Aorta (tissue), 5 donors: ENCODE measurements at regions not wholly inside any gene's neighbourhood (a gene's known extent, or its start where the extent isn't known, plus 50 kb on each side); places are given as distances from the start of the nearest gene placed in this dataset.
A peak's percentile ranks its signal among the peaks of the same experiment; 100 is the strongest.

Experiments used
- ATAC-seq: fragments of 200-7000 bp; cut with Tn5 transposase; one replicate; pipeline ENCODE4 v1.9.1; 2022; ENCODE audit warnings: moderate library complexity; ENCODE audit not compliant: low FRiP score
- DNase-seq, 2 donors: peaks; one replicate each; pipeline ENCODE4 v3.0.0-alpha.2; 2020
- H3K27ac ChIP-seq, 2 donors: one replicate each; pipeline ENCODE4 v1.5.1; 2013; ENCODE audit warnings: low read length in 2 of 2, mild to moderate bottlenecking in 2 of 2, moderate library complexity in 2 of 2, control low read depth in 1 of 2, inconsistent platforms in 1 of 2, low read depth in 1 of 2
- H3K27me3 ChIP-seq, 2 donors: one replicate each; pipeline ENCODE4 v1.6.1; 2013; ENCODE audit warnings: control low read depth in 1 of 2, low read length in 1 of 2, mild to moderate bottlenecking in 1 of 2, moderate library complexity in 1 of 2; ENCODE audit not compliant: insufficient read depth in 2 of 2, control insufficient read depth in 1 of 2
- H3K36me3 ChIP-seq, 2 donors: one replicate each; pipeline ENCODE4 v1.6.1; 2013; ENCODE audit warnings: control low read depth in 1 of 2, low read length in 1 of 2, mild to moderate bottlenecking in 1 of 2; ENCODE audit not compliant: insufficient read depth in 2 of 2, control insufficient read depth in 1 of 2
- H3K4me1 ChIP-seq, 2 donors: one replicate each; pipeline ENCODE4 v1.6.1; 2013; ENCODE audit warnings: low read length in 2 of 2, control low read depth in 1 of 2, mild to moderate bottlenecking in 1 of 2, moderate library complexity in 1 of 2; ENCODE audit not compliant: insufficient read depth in 2 of 2, control insufficient read depth in 1 of 2
- H3K4me3 ChIP-seq, 2 donors: one replicate each; pipeline ENCODE4 v1.5.1; 2013; ENCODE audit warnings: low read length in 2 of 2, control low read depth in 1 of 2, mild to moderate bottlenecking in 1 of 2
- H3K9me3 ChIP-seq: one replicate; pipeline ENCODE4 v1.6.1; 2013; ENCODE audit warnings: mild to moderate bottlenecking, low read length; ENCODE audit not compliant: control insufficient read depth
- WGBS, 2 donors: extraction: QIAGEN DNeasy Blood & Tissue Kit; methylation state at CpG; one replicate each; pipeline ENCODE4 v1.1.7; 2013; 5-methylcytosine and 5-hydroxymethylcytosine counted together
- intact Hi-C, 2 donors: fragments of 100-400 bp; cut with DNase I; formaldehyde crosslinking; loops; one replicate each; pipeline versions ENCODE4 v1.14.2 to v1.15.0; 2022
- donor health status: healthy with polysubstance abuse.
- donor health status: Bipolar disorder and iron deficiency.
- donor health status: DM: no; HTN: no; CAD: no.
- donor health status: DM: no; HTN: no; CAD: no.
- donor health status: DM: yes; HTN: yes; CAD: no.

DNA sequence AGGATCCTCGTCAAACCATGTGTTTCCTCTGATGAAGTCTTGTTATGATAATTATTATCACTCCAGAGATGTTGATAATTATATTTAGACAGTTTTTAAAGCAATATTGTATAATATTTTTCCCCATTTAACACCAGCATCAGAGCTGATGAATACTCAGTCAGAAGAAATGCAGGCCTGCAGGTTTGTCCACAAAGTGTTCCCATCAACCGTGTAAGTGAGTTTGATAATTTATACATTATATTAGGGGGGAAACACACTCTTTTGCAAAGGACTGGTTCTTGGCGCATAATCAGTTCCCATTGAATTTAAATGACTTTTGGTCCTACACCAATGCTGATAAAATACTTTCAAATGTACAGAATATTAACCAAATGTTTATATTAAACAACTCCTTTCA, 454.8 kb downstream of the TOX3 start:
- Histone ChIP-seq H3K27ac (no peak overlapping the region), H3K4me3 (no peak overlapping the region), H3K4me1 (no peaks in the 10 kb centered on the region), H3K9me3 (peaks cover 2% of the 10 kb centered on the region), H3K36me3 (no peaks in the 10 kb centered on the region), H3K27me3 (no peaks in the 10 kb centered on the region)
- WGBS, 2 donors: 78 to 81% methylated on average over 3 of the region's 3 CpGs
- ATAC-seq: no peak
- intact Hi-C loops: no loop called here
- no peak for DNase-seq

DNA sequence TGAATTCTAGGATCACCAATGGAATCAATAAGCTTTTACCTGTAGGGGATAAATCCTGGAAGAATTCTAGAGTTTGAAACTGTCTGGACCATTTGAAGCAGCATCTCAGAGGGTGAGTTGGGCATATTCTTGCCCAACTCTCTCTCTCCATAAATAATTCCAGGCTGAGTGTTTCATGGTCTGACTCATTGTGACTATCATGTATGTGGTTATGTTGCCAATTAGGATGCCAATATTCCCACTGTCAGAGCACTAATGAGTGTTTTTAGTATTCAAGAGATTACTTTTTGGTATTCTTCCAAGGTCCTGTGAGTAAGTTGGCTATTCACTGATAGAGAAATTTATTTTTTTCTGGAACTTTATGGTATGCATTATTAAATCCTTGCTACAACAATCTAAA, 456.9 kb downstream of the TOX3 start:
- no peaks in the 10 kb centered on the region for H3K36me3 ChIP-seq
- no peak overlapping the region for H3K27ac ChIP-seq
- peaks cover 2% of the 10 kb centered on the region for H3K9me3 ChIP-seq
- ATAC-seq (no peak), DNase-seq (no peak)
- H3K4me3 ChIP-seq: no peak overlapping the region
- H3K4me1 ChIP-seq: no peaks in the 10 kb centered on the region
- H3K27me3 ChIP-seq: peaks cover 0 to 2% of the 10 kb centered on the region in 2 donors
- intact Hi-C loops: no loop called here

DNA sequence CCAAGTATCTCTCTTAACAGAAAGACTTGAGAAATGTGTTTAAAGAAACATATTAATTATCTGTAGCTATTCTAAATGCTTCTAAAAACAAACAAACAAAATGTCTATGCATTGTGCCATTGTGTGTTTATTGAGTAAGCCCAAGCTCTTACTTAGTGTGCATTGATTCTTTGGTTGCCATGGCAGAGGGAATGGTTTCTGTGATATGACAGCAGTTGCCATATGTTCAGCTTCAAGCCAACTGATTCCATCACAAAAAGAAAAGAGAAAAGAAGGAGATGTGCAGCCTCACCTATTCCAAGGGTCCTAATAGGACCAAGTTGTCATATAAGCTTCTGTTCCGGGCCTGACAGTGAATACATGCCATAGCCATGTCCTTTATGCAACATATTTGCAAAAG, 457.5 kb downstream of the TOX3 start:
- Histone ChIP-seq H3K27ac (no peak overlapping the region), H3K9me3 (peaks cover 2% of the 10 kb centered on the region), H3K36me3 (no peaks in the 10 kb centered on the region), H3K4me1 (no peaks in the 10 kb centered on the region), H3K4me3 (no peak overlapping the region), H3K27me3 (peaks cover 0 to 2% of the 10 kb centered on the region in 2 donors)
- ATAC-seq: no peak
- DNase-seq: no peak
- 89 to 90% methylated on average over 1 of the region's 1 CpG for WGBS, 2 donors
- intact Hi-C loops: no loop called here

DNA sequence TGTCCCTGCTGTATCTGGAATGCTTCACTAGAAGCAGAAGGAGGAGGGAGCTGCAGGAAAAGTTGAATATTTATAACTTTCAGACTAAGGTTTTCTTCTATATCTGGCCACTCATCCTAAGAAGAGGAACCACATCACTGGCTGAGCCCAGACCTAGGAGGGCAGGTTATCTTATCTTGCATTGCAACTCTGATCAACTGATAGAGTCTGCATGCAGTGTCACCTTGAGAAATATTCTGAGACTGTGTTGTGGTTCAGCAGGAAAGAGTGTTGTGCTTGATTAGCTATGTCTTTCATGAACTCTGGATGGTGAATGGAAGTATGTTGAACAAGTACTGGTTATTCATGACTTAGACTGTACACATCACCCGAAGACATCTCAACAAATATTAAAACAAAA, 460.0 kb downstream of the TOX3 start:
- DNase-seq (no peak), ATAC-seq (no peak)
- 75 to 82% methylated on average over 1 of the region's 1 CpG for WGBS, 2 donors
- Histone ChIP-seq H3K4me3 (no peak overlapping the region), H3K27ac (no peak overlapping the region), H3K27me3 (peaks cover 0 to 2% of the 10 kb centered on the region in 2 donors), H3K36me3 (no peaks in the 10 kb centered on the region), H3K4me1 (no peaks in the 10 kb centered on the region), H3K9me3 (peaks cover 2% of the 10 kb centered on the region)
- intact Hi-C loops: no loop called here

DNA sequence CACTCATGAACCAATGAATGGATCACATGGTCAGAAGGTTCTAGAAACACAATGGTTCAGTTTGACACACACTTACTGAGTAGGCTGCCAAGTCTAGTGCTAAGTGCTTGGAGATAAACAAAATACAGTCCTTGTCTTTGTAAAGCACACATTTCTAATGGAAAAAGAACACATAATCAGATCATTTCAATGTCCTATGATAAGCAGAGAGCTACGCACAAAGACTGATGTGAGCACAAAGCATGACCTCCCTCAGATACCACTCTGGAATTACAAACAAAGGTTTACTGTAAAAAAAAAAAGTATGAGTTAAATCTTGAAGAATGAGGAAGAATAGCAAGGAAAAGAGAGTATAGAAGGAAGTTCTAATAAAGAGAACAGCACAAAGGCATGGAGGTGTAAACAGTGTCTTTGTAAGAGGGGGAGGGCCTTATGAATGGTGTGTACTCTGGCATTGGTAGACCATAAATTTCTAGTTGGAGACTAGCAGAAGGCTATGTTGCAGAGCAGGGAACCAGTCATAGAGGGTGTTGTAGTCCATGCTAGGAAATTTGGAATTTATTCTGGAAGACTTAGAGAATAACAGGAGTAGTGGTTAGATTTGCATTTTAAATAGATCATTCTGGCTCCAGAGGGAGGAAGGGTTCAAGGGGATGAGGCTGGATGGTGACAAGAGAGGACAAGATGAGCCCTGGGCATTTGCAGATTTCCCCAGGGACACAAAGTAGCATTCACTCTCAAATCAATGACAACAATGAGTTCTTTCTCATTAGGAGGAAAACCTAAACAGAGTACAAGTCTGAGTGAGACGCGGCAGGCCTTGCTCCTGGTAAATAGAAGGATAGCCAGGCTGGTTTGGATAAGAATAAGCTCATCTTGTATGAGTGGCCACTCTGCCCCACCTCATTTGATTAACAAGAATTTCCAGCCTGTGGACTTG, 468.0 kb downstream of the TOX3 start:
- Histone ChIP-seq H3K36me3 (no peaks in the 10 kb centered on the region), H3K27me3 (peaks cover 0 to 2% of the 10 kb centered on the region in 2 donors), H3K9me3 (no peaks in the 10 kb centered on the region), H3K4me1 (no peaks in the 10 kb centered on the region), H3K27ac (no peak overlapping the region), H3K4me3 (no peak overlapping the region)
- DNase-seq (no peak), ATAC-seq (no peak)
- 70 to 89% methylated on average over 3 of the region's 3 CpGs for WGBS, 2 donors
- intact Hi-C loops: no loop called here

DNA sequence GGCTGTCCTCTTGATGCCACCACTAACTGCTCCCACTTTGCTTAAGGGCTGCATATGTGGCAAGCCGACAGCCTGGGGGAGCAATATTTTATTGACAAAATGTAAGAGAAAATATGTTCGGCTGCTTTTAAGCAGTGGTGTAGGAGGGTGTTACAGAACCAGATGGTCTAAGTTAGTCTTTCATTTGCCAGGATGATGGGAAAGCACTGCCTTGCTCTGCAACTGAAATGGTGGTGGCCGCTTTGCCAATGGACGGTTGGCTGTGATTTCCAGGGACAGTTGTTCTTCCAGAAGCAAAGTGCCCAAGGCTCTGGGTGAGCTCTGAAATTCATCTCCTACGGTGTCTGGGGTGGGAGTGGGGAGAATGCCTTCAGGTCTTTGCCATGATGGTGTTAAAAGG, 469.3 kb downstream of the TOX3 start:
- Histone ChIP-seq H3K4me1 (no peaks in the 10 kb centered on the region), H3K9me3 (no peaks in the 10 kb centered on the region), H3K4me3 (no peak overlapping the region), H3K27ac (no peak overlapping the region), H3K27me3 (peaks cover 0 to 2% of the 10 kb centered on the region in 2 donors), H3K36me3 (no peaks in the 10 kb centered on the region)
- ATAC-seq: no peak
- intact Hi-C loops: no loop called here
- no peak for DNase-seq
- 81 to 90% methylated on average over 5 of the region's 5 CpGs for WGBS, 2 donors

DNA sequence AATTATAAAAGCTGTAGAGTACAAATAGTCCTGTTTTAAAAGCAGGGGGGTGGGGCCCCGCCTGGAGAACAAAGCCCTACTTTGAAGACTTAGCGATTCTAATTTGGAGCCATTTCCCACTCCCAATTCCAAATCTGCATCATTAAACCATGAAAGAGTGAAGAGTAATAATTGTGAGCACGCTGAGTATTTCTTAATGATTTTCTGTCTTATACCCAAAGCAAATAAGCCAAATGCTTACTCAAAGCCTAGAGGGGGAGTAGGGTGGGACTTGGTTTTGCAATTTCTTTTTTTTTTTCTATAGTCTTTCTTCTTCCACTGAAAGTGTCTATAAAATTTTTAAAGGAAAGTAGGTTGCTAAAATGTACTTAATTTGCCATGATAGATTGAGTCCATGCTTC, 470.1 kb downstream of the TOX3 start:
- Histone ChIP-seq H3K9me3 (no peaks in the 10 kb centered on the region), H3K4me3 (no peak overlapping the region), H3K4me1 (no peaks in the 10 kb centered on the region), H3K27me3 (peaks cover 0 to 2% of the 10 kb centered on the region in 2 donors), H3K27ac (no peak overlapping the region), H3K36me3 (no peaks in the 10 kb centered on the region)
- DNase-seq: no peak
- 79 to 88% methylated on average over 3 of the region's 3 CpGs for WGBS, 2 donors
- no peak for ATAC-seq
- intact Hi-C loops: no loop called here

DNA sequence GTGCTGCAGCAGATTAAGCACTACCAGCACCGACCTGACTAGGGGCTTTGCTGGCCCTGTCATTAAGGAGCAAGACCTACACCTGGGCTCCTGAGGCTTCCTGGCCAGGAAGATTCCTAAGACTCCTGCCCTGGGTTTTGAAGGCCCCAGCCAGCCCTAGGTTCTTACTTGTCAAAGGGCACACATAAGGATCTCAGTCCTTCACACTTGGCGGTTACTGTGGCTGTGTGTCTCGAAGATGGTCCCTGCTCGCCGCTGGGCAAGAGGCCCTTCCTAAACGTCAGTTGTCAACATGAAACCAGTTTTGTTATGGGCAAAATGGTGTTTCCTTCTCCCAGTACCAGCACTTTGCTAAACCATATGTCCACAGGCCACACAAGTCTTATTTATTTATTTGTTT, 470.6 kb downstream of the TOX3 start:
- Histone ChIP-seq H3K4me3 (no peak overlapping the region), H3K27ac (no peak overlapping the region), H3K9me3 (no peaks in the 10 kb centered on the region), H3K36me3 (no peaks in the 10 kb centered on the region), H3K27me3 (peaks cover 0 to 2% of the 10 kb centered on the region in 2 donors), H3K4me1 (no peaks in the 10 kb centered on the region)
- peak in 1 of 2 donors; percentile 62 for DNase-seq
- 86 to 87% methylated on average over 6 of the region's 6 CpGs for WGBS, 2 donors
- no peak for ATAC-seq
- intact Hi-C loops: no loop called here

DNA sequence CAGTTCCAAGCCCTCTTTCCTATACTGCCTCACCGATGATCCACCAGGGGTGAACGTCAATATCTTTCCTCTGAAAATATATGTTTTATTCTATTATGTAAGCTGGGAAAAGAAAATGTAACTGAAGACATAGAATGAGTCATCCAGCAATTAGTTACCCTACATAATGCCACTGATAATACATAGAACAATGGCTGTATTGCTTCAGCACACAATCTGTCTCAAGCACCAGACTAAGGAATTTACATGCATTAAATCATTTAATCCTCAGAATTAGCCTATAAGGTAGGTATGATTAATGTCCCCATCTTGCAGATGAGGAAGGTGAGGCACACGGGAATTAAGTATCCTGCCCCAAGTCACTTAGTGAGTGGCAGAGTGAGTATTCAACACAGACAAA, 472.8 kb downstream of the TOX3 start:
- H3K27me3 ChIP-seq: no peaks in the 10 kb centered on the region
- intact Hi-C loops: no loop called here
- no peak for ATAC-seq
- H3K4me3 ChIP-seq: no peak overlapping the region
- no peak overlapping the region for H3K27ac ChIP-seq
- H3K36me3 ChIP-seq: no peaks in the 10 kb centered on the region
- 90% methylated on average over 3 of the region's 3 CpGs for WGBS, 2 donors
- no peak for DNase-seq
- no peaks in the 10 kb centered on the region for H3K9me3 ChIP-seq
- H3K4me1 ChIP-seq: no peaks in the 10 kb centered on the region
